Colonic mucosa (tissue), 4 donors: ENCODE measurements at regions not wholly inside any gene's neighbourhood (a gene's known extent, or its start where the extent isn't known, plus 50 kb on each side); places are given as distances from the start of the nearest gene placed in this dataset.

Experiments
- DNase-seq: peaks from one replicate; pipeline ENCODE4 v3.0.0-alpha.2; 2020
- H3K27ac ChIP-seq: fragments of 200-600 bp; one replicate; pipeline ENCODE4 v1.8.0; 2021
- H3K27me3 ChIP-seq: fragments of 200-600 bp; one replicate; pipeline ENCODE4 v1.8.0; 2021
- H3K36me3 ChIP-seq: fragments of 200-600 bp; one replicate; pipeline ENCODE4 v1.8.0; 2021
- H3K4me1 ChIP-seq: fragments of 200-600 bp; one replicate; pipeline ENCODE4 v1.8.0; 2021; ENCODE audit warnings: mild to moderate bottlenecking
- H3K4me3 ChIP-seq: fragments of 200-600 bp; one replicate; pipeline ENCODE4 v1.8.0; 2021
- H3K9ac ChIP-seq, 2 donors: one replicate each; pipeline ENCODE4 v1.7.0; 2013; ENCODE audit warnings: control low read depth in 2 of 2, low read depth in 2 of 2, low read length in 2 of 2
- H3K9me3 ChIP-seq: fragments of 200-600 bp; one replicate; pipeline ENCODE4 v1.8.0; 2021
- CTCF ChIP-seq: fragments of 200-600 bp; IDR thresholded peaks from one replicate; pipeline ENCODE4 v1.8.0; 2022; ENCODE audit warnings: antibody characterized with exemption, mild to moderate bottlenecking
- intact Hi-C: fragments of 100-400 bp; cut with DNase I; formaldehyde crosslinking; loops from one replicate; pipeline ENCODE4 v1.14.1; 2022
- donor health status: healthy.
- donor health status: DM: no; HTN: no; CAD: no.
- donor health status: DM: no; HTN: no; CAD: no.

DNA sequence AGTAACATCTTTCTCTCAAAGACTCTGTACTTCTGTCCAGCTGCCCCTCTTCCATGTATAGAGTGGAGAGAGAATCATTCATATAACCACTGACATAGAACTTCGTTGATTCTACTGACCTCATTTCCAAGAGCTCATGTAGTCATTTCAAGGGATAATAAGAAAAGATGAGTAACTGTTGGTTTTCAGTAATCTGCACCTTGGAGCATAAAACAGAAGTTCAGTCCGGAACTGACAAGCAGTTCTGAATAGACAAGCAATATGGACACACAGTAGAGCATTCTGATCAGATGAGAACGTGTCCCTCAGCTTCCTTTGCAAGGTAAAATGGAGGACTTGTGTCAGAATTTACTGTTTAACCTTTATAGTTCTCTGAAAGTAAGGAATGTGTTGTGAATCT lies 847.1 kb downstream of the REEP3 start:
- Histone ChIP-seq H3K9me3 (no peaks in the 10 kb centered on the region), H3K27me3 (no peaks in the 10 kb centered on the region), H3K4me3 (no peak overlapping the region), H3K27ac (no peak overlapping the region), H3K9ac (no peak overlapping the region), H3K36me3 (no peaks in the 10 kb centered on the region), H3K4me1 (no peaks in the 10 kb centered on the region)
- intact Hi-C loops = no loop called here
- no peak for TF ChIP-seq CTCF
- no peak for DNase-seq

DNA sequence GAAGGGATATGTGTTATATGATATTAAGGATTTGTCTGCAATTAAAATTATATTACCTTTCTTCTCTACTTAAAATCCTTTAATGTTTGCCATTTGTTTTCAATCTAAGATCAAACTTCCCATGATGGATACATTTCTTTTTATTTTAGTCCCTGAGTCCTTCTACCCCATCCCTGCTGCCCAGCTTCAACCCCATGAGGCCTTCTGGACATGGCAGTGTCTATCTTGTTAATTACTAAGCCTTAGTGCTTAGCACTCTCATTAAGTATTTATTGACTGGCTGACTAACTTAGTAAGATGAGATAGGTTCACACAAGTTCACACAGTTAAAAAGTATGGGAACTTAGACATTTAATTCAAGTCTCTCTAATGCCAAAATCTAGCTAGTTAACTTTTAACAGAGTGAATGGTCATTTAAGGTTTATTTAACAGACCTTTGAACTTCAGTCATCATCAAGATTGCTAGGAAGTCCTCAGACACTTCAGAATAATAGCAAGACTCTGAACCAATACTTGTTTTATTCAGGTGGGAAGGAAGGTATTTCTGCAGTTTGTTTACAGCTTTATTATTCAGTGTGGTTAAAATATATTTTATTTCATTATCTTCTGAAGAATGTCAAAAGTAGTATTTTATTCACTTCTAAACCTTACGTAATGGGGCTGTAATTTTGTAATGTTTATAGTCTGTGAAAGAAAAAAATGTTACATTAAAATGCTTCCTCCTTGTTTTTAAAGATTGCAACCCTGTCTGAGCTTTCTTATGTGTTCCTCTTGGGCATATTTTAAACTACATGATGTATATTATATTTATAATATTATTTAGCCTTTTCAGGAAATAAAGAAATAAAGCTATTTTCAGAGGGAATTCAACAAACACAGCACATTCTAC lies 848.9 kb downstream of the REEP3 start:
- intact Hi-C loops = loop anchor here (10.0 kb wide), 1 partner anchor 255 kb away; no protein-coding TSS in a partner anchor
- H3K4me3 ChIP-seq = no peak overlapping the region
- no peaks in the 10 kb centered on the region for H3K9me3 ChIP-seq
- DNase-seq = no peak
- no peaks in the 10 kb centered on the region for H3K36me3 ChIP-seq
- H3K9ac ChIP-seq = no peak overlapping the region
- peak overlapping the region; percentile 19 for H3K27ac ChIP-seq
- no peaks in the 10 kb centered on the region for H3K27me3 ChIP-seq
- no peak for TF ChIP-seq CTCF
- no peaks in the 10 kb centered on the region for H3K4me1 ChIP-seq

GRCh38 chr10:64374346-64374745 lies 853.1 kb downstream of the REEP3 start:
- no peaks in the 10 kb centered on the region for H3K27me3 ChIP-seq
- DNase-seq = no peak
- intact Hi-C loops = loop anchor here (10.0 kb wide), 1 partner anchor 260 kb away; no protein-coding TSS in a partner anchor
- H3K9me3 ChIP-seq = no peaks in the 10 kb centered on the region
- no peak overlapping the region for H3K27ac ChIP-seq
- no peaks in the 10 kb centered on the region for H3K4me1 ChIP-seq
- no peaks in the 10 kb centered on the region for H3K36me3 ChIP-seq
- no peak overlapping the region for H3K4me3 ChIP-seq
- no peak overlapping the region for H3K9ac ChIP-seq
- no peak for TF ChIP-seq CTCF

DNA sequence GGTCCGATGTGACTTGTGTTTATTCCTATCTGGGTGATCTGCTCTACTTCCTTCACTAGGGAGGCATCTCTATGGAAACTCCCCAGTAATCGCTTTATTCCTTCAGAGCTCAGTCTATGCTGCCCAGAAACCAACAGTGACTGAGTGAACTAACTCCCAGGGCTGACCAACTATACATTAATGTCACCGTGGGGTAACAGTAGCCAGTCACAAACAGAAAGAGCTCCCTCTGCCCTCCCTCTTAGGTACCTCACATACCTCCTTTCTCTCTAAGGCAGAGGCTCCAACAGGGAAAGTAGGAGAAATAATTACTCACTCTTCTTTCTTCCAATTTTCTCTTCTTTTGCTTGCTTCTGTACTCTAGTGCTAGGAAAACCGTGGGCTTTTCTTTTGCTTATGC lies 855.0 kb downstream of the REEP3 start:
- H3K36me3 ChIP-seq = no peaks in the 10 kb centered on the region
- intact Hi-C loops = loop anchor here (10.0 kb wide), 1 partner anchor 261 kb away; no protein-coding TSS in a partner anchor
- H3K4me1 ChIP-seq = no peaks in the 10 kb centered on the region
- no peaks in the 10 kb centered on the region for H3K9me3 ChIP-seq
- DNase-seq = no peak
- no peak overlapping the region for H3K4me3 ChIP-seq
- no peaks in the 10 kb centered on the region for H3K27me3 ChIP-seq
- TF ChIP-seq CTCF = no peak
- H3K27ac ChIP-seq = no peak overlapping the region
- no peak overlapping the region for H3K9ac ChIP-seq

DNA sequence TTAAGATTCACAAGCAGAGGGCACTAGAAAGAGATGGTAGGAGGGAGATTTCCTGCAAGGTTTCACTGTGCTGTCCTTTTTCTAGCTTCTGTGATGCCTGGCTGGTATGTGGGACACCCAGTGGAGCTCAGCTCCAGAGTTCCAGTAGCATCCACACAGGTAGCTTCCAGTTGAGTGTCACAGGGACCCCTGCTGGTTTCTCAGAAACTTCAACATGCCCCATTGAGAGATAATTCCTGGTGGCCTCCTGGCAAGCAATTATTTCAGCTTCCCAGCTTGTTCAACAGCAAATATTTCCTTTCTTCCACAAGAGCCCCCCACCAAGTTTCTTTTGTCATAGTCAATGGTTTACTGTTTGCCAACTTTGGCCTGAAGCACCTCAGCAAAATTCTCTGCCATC lies 858.7 kb downstream of the REEP3 start:
- Histone ChIP-seq H3K4me1 (no peaks in the 10 kb centered on the region), H3K36me3 (no peaks in the 10 kb centered on the region), H3K4me3 (no peak overlapping the region), H3K27me3 (no peaks in the 10 kb centered on the region), H3K9me3 (no peaks in the 10 kb centered on the region), H3K27ac (no peak overlapping the region), H3K9ac (no peak overlapping the region)
- peak; percentile 21 for DNase-seq
- TF ChIP-seq CTCF = peak; percentile 23
- intact Hi-C loops = loop anchor here (10.0 kb wide), 2 partner anchors 265 to 345 kb away; no protein-coding TSS in a partner anchor
